ENCODE measurements at regions not wholly inside any gene's neighbourhood (a gene's known extent, or its start where the extent isn't known, plus 50 kb on each side); places are given as distances from the start of the nearest gene placed in this dataset.

- no peak for DNase-seq (ENCODE audit: low read depth)
- no peak overlapping the region for H3K4me3 ChIP-seq (ENCODE audit: low read depth, low read length)
- TF ChIP-seq CTCF (IDR thresholded peaks at IDR 0.05; ENCODE audit: control insufficient read depth, extremely low read depth, insufficient read depth) = no peak
These were observed 728.5 kb upstream of the NRXN1 start for GRCh38 chr2:51760441-51760840.

- DNase-seq (ENCODE audit: low read depth) = no peak
- H3K4me3 ChIP-seq (ENCODE audit: low read depth, low read length) = no peak overlapping the region
- no peak for TF ChIP-seq CTCF (IDR thresholded peaks at IDR 0.05; ENCODE audit: control insufficient read depth, extremely low read depth, insufficient read depth)
These were observed 726.1 kb upstream of the NRXN1 start for GRCh38 chr2:51758081-51758480.

DNA sequence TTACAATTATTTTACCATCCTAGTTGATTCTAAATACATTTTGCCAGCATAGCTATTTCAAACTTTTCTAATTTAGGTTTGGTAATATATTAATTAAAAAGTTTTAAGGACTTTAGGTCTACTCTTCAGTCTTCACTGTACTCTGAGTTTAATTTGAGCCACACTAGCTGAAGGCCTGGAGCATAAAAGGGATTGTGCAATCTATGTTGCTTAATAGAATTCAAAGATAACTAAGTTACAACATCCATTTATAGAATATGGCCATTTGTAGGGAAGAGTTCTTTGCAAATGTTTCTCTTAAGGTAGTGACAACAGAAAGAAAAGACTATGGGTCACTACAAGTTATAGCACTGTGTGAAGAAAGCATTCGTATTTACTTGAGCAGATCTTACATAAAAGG lies 702.2 kb upstream of the NRXN1 start:
- no peak overlapping the region for H3K4me3 ChIP-seq (ENCODE audit: low read depth, low read length)
- no peak for TF ChIP-seq CTCF (IDR thresholded peaks at IDR 0.05; ENCODE audit: control insufficient read depth, extremely low read depth, insufficient read depth)
- DNase-seq (ENCODE audit: low read depth) = no peak

GRCh38 chr2:51723691-51724090 lies 691.8 kb upstream of the NRXN1 start:
- DNase-seq (ENCODE audit: low read depth) = no peak
- H3K4me3 ChIP-seq (ENCODE audit: low read depth, low read length) = no peak overlapping the region
- TF ChIP-seq CTCF (IDR thresholded peaks at IDR 0.05; ENCODE audit: control insufficient read depth, extremely low read depth, insufficient read depth) = no peak

GRCh38 chr2:51722311-51722710 lies 690.4 kb upstream of the NRXN1 start:
- H3K4me3 ChIP-seq (ENCODE audit: low read depth, low read length) = no peak overlapping the region
- TF ChIP-seq CTCF (IDR thresholded peaks at IDR 0.05; ENCODE audit: control insufficient read depth, extremely low read depth, insufficient read depth) = no peak
- DNase-seq (ENCODE audit: low read depth) = no peak

GRCh38 chr2:51720826-51721225 lies 688.9 kb upstream of the NRXN1 start:
- H3K4me3 ChIP-seq (ENCODE audit: low read depth, low read length) = no peak overlapping the region

More at GRCh38 chr2:51720826-51721225, 688.9 kb upstream of the NRXN1 start:
- no peak for DNase-seq (ENCODE audit: low read depth)
- no peak for TF ChIP-seq CTCF (IDR thresholded peaks at IDR 0.05; ENCODE audit: control insufficient read depth, extremely low read depth, insufficient read depth)

Data from LNCaP clone FGC (cell line).